Body of pancreas (tissue), 4 donors: ENCODE measurements at regions not wholly inside any gene's neighbourhood (a gene's known extent, or its start where the extent isn't known, plus 50 kb on each side); places are given as distances from the start of the nearest gene placed in this dataset.

Experiments
- POLR2A ChIP-seq, 3 donors: fragments of 450-650 bp; IDR thresholded peaks; one replicate each; pipeline ENCODE4 v1.6.1; 2016; ENCODE audit warnings: antibody characterized with exemption in 3 of 3, mild to moderate bottlenecking in 2 of 3
- TF ChIP-seq, protein P1 (sequence below), 7 experiments: fragments of 450-650 bp in 4 of 7; fragments of 200-600 bp in 3 of 7; sonication (generic) in 3 of 7; IDR thresholded peaks; one replicate each; pipeline ENCODE4 v1.5.1; 2016 to 2019; ENCODE audit warnings: antibody characterized with exemption in 7 of 7

DNA sequence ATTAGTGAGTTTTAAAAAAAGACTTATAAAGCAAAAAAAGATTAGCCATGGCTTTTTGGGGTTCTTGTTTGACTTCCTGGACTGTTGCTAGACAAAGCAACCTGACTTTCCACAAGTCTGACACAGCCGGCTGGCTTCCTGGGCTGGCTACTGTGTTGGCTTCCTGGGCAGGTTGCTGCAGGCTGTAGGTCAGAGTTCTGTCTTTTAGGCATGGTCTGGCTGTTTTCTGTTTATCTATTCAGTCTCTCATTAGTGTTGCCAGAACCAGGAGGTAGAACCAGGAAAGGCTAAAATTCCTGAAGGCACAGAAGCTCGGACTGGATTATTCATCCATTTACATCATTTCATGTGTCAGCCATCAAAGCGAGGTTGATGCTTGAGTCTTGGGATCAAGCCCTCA is 88.6 kb upstream of the SLC35F3 start:
- TF ChIP-seq, protein P1, sequence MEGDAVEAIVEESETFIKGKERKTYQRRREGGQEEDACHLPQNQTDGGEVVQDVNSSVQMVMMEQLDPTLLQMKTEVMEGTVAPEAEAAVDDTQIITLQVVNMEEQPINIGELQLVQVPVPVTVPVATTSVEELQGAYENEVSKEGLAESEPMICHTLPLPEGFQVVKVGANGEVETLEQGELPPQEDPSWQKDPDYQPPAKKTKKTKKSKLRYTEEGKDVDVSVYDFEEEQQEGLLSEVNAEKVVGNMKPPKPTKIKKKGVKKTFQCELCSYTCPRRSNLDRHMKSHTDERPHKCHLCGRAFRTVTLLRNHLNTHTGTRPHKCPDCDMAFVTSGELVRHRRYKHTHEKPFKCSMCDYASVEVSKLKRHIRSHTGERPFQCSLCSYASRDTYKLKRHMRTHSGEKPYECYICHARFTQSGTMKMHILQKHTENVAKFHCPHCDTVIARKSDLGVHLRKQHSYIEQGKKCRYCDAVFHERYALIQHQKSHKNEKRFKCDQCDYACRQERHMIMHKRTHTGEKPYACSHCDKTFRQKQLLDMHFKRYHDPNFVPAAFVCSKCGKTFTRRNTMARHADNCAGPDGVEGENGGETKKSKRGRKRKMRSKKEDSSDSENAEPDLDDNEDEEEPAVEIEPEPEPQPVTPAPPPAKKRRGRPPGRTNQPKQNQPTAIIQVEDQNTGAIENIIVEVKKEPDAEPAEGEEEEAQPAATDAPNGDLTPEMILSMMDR (IDR thresholded peaks at IDR 0.05), result no peak
- TF ChIP-seq POLR2A (IDR thresholded peaks at IDR 0.05), result no peak
